Mesothelial cell of epicardium (in vitro differentiated cells): ENCODE measurements at regions not wholly inside any gene's neighbourhood (a gene's known extent, or its start where the extent isn't known, plus 50 kb on each side); places are given as distances from the start of the nearest gene placed in this dataset.
"Not testable (repeated sequence)": the region's sequence is repeated elsewhere in the genome, so short reads cannot be mapped to it uniquely, and the experiment has no call there.

Experiments
- DNase-seq, 2 experiments: peaks; one replicate each; pipeline ENCODE4 v3.0.0; 2021; ENCODE audit warnings: low spot score in 2 of 2; ENCODE audit not compliant: unreplicated experiment in 2 of 2
- H3K27ac Mint-ChIP-seq: 2 replicates; pipeline ENCODE4 v1.8.0; 2021; ENCODE audit warnings: mixed read lengths
- H3K27me3 Mint-ChIP-seq: 2 replicates; pipeline ENCODE4 v1.8.0; 2021; ENCODE audit warnings: low read depth, mixed read lengths
- H3K36me3 Mint-ChIP-seq: 2 replicates; pipeline ENCODE4 v1.8.0; 2021; ENCODE audit warnings: mixed read lengths
- H3K4me1 Mint-ChIP-seq: 2 replicates; pipeline ENCODE4 v1.8.0; 2021; ENCODE audit warnings: mixed read lengths
- H3K4me3 Mint-ChIP-seq: 2 replicates; pipeline ENCODE4 v1.8.0; 2021; ENCODE audit warnings: mild to moderate bottlenecking, moderate library complexity, mixed read lengths
- H3K9me3 Mint-ChIP-seq: 2 replicates; pipeline ENCODE4 v1.8.0; 2021; ENCODE audit warnings: mixed read lengths
- TF ChIP-seq, protein P1 (sequence below): fragments of 200-600 bp; sonication (generic); IDR thresholded peaks from one replicate; pipeline ENCODE4 v1.5.0; 2021; ENCODE audit warnings: antibody characterized with exemption; ENCODE audit not compliant: unreplicated experiment

DNA sequence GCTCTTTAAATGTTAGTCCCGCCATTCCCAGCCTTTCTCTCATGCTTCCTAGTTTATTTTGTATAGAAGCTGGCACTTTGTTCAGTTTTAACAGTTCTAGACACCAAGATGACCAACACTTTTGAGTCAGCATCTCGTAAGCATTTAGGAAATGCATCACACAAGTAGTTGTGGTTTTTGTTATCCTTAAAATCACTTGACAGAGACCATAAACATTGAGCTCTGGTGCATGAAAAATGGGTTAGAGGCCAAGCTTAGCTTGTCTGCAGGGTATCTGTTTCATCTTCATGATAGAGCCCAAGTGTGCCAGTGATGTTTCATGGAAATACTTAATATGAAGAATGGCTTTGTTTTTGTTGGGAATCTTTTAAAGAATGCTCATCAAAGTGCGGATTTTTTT, 159.7 kb downstream of the DISP1 start:
- TF ChIP-seq, protein P1, sequence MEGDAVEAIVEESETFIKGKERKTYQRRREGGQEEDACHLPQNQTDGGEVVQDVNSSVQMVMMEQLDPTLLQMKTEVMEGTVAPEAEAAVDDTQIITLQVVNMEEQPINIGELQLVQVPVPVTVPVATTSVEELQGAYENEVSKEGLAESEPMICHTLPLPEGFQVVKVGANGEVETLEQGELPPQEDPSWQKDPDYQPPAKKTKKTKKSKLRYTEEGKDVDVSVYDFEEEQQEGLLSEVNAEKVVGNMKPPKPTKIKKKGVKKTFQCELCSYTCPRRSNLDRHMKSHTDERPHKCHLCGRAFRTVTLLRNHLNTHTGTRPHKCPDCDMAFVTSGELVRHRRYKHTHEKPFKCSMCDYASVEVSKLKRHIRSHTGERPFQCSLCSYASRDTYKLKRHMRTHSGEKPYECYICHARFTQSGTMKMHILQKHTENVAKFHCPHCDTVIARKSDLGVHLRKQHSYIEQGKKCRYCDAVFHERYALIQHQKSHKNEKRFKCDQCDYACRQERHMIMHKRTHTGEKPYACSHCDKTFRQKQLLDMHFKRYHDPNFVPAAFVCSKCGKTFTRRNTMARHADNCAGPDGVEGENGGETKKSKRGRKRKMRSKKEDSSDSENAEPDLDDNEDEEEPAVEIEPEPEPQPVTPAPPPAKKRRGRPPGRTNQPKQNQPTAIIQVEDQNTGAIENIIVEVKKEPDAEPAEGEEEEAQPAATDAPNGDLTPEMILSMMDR = no peak
- no peaks in the 10 kb centered on the region for H3K27me3 Mint-ChIP-seq
- no peak overlapping the region for H3K4me3 Mint-ChIP-seq
- H3K9me3 Mint-ChIP-seq = no peaks in the 10 kb centered on the region
- peaks cover 52% of the 10 kb centered on the region for H3K4me1 Mint-ChIP-seq
- H3K36me3 Mint-ChIP-seq = peaks cover 11% of the 10 kb centered on the region
- DNase-seq = no peak
- H3K27ac Mint-ChIP-seq = peak overlapping the region; percentile 87

DNA sequence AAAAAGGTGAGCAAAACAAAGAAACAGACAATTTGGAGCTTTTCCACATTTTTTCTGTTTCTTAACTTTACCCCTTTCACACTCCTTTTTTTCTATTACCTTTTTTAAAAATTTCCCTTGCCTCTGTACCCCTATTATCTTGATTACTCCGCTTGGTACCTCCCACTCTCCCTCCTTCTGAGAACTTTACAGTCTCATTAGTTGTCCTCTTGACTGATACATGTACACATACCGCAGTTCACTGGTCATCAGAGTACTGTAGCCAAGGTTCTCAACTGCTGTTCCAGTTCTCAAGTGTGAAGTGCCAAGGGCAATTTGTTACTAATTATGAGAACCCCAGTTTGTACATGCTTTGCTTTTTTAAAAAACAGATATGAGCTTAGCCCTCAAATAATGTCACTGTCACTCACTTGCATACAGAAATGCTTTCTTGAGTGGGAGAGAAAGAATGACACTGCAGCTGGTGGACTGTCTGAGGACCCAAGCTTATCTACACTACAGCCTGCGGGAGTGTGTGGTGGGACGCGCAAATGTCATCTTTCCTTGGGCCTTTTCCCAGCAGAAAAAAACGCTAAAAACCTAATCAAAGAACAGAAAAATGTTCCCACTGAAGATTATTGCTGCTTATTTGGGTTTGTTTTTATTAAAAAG, 160.8 kb downstream of the DISP1 start:
- TF ChIP-seq, protein P1 = no peak
- Mint-ChIP-seq H3K4me3 (no peak overlapping the region), H3K9me3 (no peaks in the 10 kb centered on the region), H3K27me3 (no peaks in the 10 kb centered on the region), H3K4me1 (peaks cover 55% of the 10 kb centered on the region), H3K36me3 (peaks cover 16% of the 10 kb centered on the region), H3K27ac (peak overlapping the region; percentile 87)
- no peak for DNase-seq

DNA sequence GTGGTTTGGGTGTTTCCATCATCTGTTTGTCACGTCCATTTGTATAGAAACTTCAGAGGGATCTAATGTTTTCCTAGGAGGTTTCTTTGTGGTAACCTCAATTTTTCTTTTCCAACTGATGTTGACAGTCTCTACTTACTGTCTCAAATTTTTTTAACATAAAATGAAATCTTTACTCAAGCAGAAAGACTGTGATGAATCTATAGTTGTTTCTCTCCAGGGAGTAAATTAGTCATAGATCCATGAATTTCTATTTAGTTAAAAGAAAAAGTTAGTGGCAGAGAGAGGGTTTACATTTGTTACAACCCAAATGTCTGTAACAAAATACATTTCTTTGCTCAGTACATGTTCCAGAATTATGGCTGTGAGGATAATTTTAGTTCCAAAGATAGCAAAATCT, 161.6 kb downstream of the DISP1 start:
- Mint-ChIP-seq H3K27me3 (no peaks in the 10 kb centered on the region), H3K36me3 (peaks cover 16% of the 10 kb centered on the region), H3K4me1 (peaks cover 56% of the 10 kb centered on the region), H3K4me3 (no peak overlapping the region), H3K27ac (peak overlapping the region; percentile 87), H3K9me3 (no peaks in the 10 kb centered on the region)
- TF ChIP-seq, protein P1 = no peak
- no peak for DNase-seq

DNA sequence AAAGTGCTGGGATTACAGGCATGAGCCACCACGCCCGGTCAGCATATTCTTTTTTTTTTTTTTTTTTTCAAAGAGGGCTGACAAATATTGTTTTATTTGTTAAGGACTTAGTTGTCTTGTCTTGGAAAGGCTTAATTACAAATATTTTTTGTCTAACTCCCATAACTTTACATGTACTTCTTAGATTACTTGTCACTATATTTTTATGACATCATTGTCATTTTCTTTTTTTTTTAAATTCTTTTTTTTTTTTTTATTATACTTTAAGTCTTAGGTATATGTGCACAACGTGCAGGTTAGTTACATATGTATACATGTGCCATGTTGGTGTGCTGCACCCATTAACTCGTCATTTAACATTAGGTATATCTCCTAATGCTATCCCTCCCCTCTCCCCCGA, 162.5 kb downstream of the DISP1 start:
- not testable (repeated sequence) for H3K9me3 Mint-ChIP-seq, H3K27ac Mint-ChIP-seq
- H3K4me1 Mint-ChIP-seq = peaks cover 57% of the 10 kb centered on the region

DNA sequence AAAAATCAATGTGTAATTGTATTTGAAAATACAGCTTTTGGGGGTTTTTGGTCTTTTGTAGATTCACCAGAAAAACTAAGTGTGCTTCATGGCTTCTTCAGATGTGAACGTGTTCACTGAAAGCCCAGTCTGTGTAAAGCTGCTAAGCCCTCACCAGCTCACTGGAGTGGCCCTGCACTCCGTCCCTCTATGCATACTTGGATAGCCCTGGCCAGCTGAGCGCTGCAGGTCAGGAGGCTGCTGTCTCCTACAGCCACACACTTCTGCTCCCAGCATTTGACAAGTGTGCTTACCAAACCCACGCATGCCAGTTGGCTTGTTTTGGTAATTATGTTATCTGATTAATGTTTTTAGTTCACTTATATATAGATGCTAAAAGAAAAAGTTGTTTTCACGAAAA, 163.5 kb downstream of the TLR5 start:
- no peak for DNase-seq
- Mint-ChIP-seq H3K9me3 (no peaks in the 10 kb centered on the region), H3K27me3 (no peaks in the 10 kb centered on the region), H3K36me3 (peaks cover 10% of the 10 kb centered on the region), H3K4me1 (peaks cover 52% of the 10 kb centered on the region), H3K27ac (peak overlapping the region; percentile 74), H3K4me3 (no peak overlapping the region)
- TF ChIP-seq, protein P1 = no peak

More for the DNA sequence above, 162.5 kb downstream of the DISP1 start:
- H3K4me3 Mint-ChIP-seq, H3K27me3 Mint-ChIP-seq, DNase-seq: not testable (repeated sequence)
- H3K36me3 Mint-ChIP-seq = peaks cover 14% of the 10 kb centered on the region

DNA sequence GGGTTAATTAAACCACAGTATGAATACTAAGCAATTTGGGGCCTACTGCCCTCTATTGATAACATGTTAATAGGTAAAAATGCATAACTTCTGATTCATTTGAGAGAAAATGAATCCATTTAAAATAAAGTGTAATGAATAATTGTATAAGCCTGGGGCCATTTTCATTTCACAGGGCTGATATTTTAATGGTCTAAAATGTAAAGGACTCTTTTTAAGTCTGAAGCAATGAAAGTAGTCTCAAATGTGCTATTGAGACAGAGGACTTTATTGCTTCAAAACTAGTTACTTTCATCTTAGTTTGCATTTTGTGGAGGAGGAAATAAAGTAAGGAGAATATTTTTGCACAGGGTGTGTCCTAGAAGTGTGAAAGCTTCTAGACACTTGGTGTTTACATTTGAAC, 155.4 kb downstream of the TLR5 start:
- H3K4me1 Mint-ChIP-seq = peaks cover 29% of the 10 kb centered on the region
- DNase-seq = no peak
- peaks cover 23% of the 10 kb centered on the region for H3K36me3 Mint-ChIP-seq
- no peak overlapping the region for H3K27ac Mint-ChIP-seq
- H3K9me3 Mint-ChIP-seq = no peaks in the 10 kb centered on the region
- TF ChIP-seq, protein P1 = no peak
- H3K27me3 Mint-ChIP-seq = no peaks in the 10 kb centered on the region
- no peak overlapping the region for H3K4me3 Mint-ChIP-seq
